ENCODE measurements at regions not wholly inside any gene's neighbourhood (a gene's known extent, or its start where the extent isn't known, plus 50 kb on each side); places are given as distances from the start of the nearest gene placed in this dataset.
"Not testable (repeated sequence)": the region's sequence is repeated elsewhere in the genome, so short reads cannot be mapped to it uniquely, and the experiment has no call there.

DNA sequence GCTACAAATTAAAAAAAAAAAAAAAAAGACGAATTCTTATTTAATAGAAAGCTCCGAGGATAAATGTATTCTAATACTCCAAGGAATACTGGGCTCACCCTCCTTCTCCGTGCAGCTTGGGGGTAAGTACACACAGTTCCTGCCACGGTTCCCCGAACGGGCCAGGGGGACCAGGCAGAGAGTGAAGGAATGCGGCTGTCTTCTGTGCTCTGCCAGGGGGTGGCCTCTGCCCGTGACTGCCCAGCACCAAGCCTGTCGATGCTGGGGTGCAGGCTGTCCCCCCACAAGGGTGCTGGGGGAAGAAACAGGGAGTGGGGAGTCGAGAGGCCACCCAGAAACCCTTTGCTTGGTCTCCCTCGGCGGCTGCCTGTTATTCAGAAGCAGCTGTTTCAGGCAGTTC lies 410.1 kb upstream of the IRX1 start:
- DNase-seq: no peak

DNA sequence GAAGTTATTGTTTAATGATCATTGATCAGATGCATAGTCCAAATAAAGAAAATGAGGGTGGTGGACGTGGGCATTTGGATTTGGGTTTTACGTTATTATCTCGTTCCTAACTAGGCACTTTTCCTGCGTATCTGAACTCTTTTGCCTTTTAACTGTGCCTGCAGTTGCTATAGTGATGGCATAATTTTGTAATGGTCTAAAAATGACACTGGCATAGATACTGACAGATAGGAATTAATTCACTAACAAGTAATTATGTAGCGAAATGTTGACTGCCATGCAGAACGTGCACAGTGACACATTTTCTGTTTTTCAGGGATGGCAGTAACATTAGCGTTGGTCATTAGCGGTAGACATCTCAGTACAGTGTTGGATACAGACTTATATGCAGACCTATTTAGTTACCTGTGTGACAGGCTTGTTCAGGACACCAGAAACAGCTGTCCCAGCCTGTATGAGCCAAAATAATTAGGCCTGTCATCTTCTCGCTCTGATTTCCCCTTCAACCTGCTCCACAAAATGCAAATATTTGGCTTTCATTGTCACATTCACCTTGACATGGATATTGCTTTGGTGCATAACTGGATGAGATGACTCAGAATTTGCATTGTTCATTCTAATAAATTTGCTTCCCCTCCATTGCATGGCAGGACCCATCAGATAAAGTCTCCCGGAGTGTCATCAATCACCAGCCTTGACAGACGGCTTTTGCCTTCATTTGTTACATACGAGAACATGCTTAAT lies 413.3 kb upstream of the IRX1 start:
- DNase-seq: no peak

DNA sequence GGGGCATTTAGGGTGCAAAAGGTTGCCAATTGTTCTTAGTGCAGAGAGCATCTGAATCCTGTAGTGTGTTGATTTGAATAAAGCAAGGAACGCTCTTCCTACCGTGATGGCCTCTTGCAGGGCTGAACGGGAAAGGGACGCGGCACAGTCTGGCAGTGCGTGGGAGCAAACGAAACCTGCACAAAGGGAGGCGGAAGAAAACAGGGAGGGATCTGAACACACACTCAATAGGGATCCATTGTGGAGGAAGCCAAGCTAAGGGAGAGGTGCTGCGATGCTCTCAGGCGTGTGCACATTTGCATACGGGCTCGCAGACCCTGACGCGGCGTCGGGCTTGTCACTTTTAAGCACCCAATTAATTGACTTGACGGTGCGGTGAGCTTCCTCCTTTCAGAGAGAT lies 414.0 kb upstream of the IRX1 start:
- no peak for DNase-seq

- no peak for DNase-seq
Observed at GRCh38 chr5:3180636-3181035, 415.0 kb upstream of the IRX1 start.

DNA sequence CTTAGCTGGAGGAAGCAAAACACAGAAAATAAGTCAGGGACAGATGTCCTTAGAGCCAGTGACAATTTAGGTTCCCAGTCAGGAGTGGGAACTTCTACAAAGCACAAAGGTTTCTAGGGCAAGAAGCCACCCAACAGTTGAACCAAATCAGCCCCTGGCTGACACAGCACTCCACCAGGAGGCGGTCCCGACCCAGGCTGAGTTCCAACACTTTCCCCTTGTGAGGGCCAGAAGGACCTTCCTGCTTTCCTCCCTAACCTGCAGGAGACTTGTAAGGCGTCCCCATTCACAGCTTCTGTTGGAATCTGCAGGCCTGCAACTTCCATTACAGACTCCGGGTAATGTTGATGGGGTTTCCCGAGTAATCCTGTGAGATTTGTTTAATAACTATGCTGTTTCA lies 416.4 kb upstream of the IRX1 start:
- DNase-seq: no peak

DNA sequence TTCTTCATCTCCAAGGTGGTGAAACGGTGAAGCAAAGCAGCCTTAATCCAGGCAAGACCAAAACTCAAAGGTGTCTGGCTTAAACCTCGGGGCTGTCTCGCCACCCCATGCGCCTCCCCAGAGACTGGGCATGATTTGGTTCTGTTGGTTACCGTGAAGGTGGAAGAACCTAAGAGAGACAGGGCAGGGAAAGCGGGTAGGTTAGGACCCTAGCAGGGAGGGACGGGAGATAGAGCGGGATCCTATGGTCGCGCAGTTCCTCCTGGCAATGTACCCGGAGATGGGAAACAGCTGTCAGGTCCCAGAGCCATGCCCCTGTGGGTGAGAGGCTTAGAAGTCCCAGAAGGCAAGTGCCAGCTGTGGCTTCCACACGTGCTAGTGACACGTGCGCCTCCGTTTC lies 418.3 kb upstream of the IRX1 start:
- no peak for DNase-seq

- no peak for DNase-seq
Observed at GRCh38 chr5:3175416-3175815, 420.2 kb upstream of the IRX1 start.

DNA sequence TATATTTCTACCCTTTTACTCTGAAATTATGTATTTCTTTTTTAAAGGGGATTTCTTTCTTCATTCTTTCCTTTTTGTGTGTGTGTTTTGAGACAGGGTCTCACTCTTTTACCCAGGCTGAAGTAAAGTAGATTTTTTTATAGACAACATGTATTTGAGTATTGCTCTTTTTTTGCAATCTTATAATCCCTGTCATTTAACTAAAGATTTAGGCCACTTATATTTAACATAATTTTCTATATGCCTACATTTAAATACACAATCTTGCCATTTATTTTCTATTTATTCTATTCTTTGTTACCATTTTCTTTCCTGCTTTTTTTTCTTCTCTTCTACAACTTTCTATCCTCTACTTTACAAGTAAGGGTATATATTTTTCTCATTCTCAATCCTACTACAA lies 416.0 kb upstream of the IRX2 start:
- DNase-seq: no peak

- no peak for DNase-seq
Observed at GRCh38 chr5:3163626-3164025, 412.1 kb upstream of the IRX2 start.

DNA sequence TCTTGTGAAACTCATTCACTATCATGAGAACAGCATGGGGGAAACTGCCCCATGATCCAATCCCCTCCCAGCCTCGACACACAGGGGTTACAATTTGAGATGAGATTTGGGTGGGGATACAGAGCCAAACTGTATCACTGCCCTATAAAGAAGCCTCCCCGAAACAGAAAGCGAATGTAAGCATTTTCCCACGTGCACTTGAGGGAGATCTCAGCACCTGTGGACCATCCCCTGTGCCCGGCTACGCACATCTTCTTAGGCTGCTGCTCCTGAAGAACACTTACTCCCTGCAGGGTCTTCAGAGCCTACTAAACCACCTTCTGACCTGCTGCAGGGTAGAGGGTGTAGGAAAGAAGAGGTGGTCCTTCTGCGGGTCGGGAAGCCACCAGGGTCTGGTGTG lies 410.2 kb upstream of the IRX2 start:
- DNase-seq: no peak

DNA sequence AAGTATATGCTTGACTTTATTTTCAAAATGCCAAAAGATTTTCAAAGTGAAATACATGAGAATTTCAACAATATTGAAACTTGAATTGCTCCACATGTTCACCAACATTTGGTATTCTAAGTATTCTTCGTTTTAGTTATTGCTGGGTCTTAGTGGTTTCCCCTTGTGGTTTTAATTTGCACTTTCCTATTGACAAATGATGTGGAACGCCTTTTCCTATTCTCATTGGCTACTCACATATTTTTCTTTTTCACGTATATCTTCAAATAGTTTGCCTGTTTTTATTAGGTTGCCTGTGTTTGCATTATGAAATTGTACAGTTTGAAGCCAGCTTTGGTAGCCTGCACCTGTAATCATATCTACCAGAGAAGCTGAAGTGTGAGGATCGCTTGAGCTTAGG lies 405.7 kb upstream of the IRX2 start:
- no peak for DNase-seq

DNA sequence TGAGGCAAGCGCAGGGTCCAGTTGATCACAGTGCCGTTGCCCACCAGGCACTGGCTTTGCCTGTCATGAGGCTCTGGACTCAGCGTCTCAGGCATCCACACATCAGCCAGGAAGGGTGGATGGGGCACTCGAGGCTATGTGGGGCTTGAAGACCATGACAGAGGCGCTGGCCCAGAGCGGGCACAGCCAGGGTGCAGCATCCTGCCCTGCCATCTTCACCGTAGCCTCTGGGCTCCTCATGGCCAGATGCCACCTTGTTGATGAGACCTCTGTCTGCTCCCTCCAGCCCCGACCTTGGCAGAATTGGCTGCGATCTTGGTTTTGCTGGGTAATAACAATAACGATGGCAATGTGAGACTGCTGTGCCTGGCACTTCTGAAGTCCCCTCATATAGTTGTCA lies 404.2 kb upstream of the IRX2 start:
- DNase-seq: no peak

- DNase-seq: no peak
Observed at GRCh38 chr5:3155046-3155445, 403.6 kb upstream of the IRX2 start.

DNA sequence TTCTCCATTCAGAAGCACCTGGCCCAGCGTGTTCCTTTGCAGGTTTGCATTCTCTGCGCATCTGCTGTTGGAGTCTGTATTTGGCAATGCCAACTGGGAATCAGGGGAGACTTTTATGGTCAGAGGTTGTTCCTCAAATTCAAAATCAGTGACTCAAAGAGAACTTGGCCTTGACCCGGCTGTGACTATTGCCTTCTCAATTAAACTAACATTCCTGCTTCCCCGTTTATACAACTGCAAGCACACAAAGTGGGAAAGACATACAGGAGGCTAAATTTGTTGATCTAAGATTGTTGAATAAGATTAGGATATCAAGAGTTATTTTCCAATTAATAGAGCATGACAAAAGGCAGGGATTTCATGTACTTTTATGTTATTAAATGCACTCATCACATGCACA lies 402.4 kb upstream of the IRX2 start:
- DNase-seq: no peak

GRCh38 chr5:3153226-3153858 lies 401.9 kb upstream of the IRX2 start:
- no peak for DNase-seq

DNA sequence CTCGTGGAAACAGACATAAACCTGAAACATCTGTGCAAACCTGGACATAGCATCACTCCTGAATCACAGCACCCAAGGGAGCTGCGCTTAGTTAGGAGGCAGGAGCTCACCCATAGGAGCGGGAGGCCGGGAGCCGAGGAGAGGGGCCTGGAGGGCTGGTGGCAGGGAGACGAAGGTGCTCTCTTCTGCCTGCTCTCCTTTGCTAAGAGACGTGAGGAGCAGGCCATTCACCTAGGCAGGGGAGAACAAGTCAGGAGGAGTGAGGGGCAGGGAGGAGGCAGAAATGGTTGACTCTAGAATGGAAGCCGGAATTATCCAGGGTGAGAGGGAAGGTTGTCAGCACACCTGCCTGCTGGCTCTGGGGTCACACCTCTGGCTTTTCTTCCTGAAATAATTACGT lies 398.4 kb upstream of the IRX2 start:
- no peak for DNase-seq

DNA sequence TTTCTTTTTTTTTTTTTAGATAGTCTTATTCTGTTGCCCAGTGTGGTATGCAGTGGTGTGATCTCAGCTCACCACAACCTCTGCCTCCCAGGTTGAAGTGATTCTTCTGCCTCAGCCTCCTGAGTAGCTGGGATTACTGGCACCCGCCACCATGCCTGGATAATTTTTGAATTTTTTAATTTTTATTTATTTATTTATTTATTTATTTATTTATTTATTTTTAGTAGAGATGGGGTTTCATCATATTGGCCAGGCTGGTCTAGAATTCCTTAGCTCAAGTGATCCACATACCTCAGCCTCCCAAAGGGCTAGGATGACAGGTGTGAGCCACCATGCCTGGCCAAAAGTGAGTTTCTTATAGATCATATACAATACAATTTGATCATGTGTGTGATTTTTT lies 395.9 kb upstream of the IRX2 start:
- not testable (repeated sequence) for DNase-seq

DNA sequence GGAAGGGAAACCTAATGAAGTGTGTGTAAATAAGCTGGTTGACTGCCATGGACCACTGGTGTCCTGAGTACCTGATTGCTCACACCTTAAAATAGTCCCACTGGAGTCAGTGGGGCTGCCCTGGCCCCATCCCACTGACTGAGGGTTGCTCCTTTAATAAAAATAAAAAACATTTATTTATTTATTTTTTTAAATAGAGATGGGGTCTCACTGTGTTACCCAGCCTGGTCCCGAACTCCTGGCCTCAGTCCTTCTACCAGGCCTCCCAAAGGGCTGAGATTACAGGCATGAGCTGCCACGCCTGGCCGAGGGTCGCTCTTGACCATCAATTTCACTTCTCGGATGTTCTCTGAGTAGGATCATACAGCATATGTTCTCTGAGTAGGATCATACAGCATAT lies 394.2 kb upstream of the IRX2 start:
- no peak for DNase-seq

DNA sequence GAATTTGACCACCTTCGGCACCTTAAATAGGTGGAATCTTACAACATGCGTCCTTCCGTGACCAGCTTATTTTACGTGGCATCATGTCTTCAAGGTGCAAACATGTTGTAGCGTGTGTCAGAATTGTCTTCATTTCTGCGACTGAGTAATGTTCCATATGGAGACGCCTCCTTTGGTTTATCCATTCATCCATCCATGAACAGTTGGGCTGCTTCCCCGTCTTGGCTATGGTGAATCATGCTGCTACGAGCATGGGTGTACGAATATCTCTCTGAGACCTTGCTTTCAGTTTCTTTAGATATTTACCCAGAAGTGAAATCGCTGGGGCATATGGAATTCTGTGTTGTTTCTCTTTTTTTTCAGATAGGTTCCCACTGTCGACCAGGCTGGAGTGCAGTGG lies 391.9 kb upstream of the IRX2 start:
- no peak for DNase-seq

GRCh38 chr5:3142261-3143027 lies 391.0 kb upstream of the IRX2 start:
- DNase-seq: no peak

- DNase-seq: no peak
Observed at GRCh38 chr5:3140117-3140516, 388.6 kb upstream of the IRX2 start.

- no peak for DNase-seq
Observed at GRCh38 chr5:3139499-3139931, 388.0 kb upstream of the IRX2 start.

DNA sequence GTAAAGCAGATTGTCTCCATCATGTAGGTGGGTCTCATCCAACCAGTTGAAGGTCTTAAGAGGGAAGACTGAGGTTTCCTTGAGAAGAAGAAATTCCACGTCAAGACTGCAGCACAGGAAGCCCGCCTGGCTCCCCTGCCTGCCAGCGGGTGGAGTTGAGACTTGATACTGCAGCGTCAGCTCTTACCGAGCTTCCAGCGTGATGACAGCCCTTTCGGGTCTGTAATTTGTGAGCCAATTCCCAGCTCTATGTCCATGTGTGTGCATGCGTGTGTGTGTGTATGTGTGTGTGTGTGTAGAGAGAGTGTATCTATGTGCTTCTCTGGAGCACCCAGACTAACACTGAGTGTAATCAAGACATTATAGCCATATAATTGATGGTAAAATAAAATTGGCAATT lies 379.7 kb upstream of the IRX2 start:
- DNase-seq: no peak

GRCh38 chr5:3129252-3129651 lies 377.8 kb upstream of the IRX2 start:
- DNase-seq: no peak
